Uterus (tissue), 2 donors: ENCODE measurements at regions not wholly inside any gene's neighbourhood (a gene's known extent, or its start where the extent isn't known, plus 50 kb on each side); places are given as distances from the start of the nearest gene placed in this dataset.

Source experiments
- POLR2A ChIP-seq, 2 donors: fragments of 450-650 bp; IDR thresholded peaks; one replicate each; pipeline ENCODE4 v1.6.1; 2016; ENCODE audit warnings: antibody characterized with exemption in 2 of 2, mild to moderate bottlenecking in 1 of 2, moderate library complexity in 1 of 2
- TF ChIP-seq, protein P1 (sequence below), 4 experiments: fragments of 200-600 bp in 2 of 4; fragments of 450-650 bp in 2 of 4; sonication (generic) in 2 of 4; IDR thresholded peaks; one replicate each; pipeline ENCODE4 v1.5.1; 2016 to 2019; ENCODE audit warnings: antibody characterized with exemption in 4 of 4, mild to moderate bottlenecking in 2 of 4, moderate library complexity in 1 of 4

DNA sequence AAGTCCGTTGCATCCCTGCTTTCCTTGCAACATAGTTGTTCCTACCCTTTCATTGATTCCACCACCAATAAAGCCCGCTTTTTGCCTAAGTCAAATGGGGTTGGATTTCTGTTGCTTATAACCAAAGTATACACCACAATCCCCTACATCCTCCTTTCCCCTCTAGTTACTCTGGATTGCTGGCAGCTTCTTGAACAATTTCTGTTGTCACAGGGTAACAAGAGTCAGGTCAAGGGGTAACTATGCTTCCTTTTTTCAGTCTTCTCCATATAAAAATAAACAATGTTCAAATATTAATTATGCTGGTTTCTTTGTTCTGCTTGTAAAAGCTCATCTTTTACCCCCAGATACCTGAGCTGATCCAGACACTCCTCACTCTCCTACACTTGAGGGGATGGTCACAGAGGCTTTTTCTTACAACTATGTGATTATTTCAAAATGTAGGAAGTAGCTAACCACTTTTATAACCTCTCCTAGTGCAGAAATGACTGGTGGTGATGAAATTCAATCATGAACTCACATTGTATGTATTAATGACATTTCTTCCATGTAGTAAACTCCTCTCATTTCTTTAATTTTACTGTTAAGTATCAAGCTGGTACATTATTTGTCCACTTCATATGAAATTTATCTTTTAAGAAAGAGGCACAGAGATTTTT is 136.5 kb downstream of the SNX18 start:
- TF ChIP-seq, protein P1, sequence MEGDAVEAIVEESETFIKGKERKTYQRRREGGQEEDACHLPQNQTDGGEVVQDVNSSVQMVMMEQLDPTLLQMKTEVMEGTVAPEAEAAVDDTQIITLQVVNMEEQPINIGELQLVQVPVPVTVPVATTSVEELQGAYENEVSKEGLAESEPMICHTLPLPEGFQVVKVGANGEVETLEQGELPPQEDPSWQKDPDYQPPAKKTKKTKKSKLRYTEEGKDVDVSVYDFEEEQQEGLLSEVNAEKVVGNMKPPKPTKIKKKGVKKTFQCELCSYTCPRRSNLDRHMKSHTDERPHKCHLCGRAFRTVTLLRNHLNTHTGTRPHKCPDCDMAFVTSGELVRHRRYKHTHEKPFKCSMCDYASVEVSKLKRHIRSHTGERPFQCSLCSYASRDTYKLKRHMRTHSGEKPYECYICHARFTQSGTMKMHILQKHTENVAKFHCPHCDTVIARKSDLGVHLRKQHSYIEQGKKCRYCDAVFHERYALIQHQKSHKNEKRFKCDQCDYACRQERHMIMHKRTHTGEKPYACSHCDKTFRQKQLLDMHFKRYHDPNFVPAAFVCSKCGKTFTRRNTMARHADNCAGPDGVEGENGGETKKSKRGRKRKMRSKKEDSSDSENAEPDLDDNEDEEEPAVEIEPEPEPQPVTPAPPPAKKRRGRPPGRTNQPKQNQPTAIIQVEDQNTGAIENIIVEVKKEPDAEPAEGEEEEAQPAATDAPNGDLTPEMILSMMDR (IDR thresholded peaks at IDR 0.05), result no peak
- no peak for TF ChIP-seq POLR2A (IDR thresholded peaks at IDR 0.05)
